GM19240 (cell line): ENCODE measurements at regions not wholly inside any gene's neighbourhood (a gene's known extent, or its start where the extent isn't known, plus 50 kb on each side); places are given as distances from the start of the nearest gene placed in this dataset.

Source experiments
- DNase-seq: peaks from one replicate; pipeline ENCODE4 v3.0.0; 2011; ENCODE audit warnings: low spot score; ENCODE audit not compliant: insufficient read length

- no peak for DNase-seq
Observed at GRCh38 chr19:30670562-30671366, 298.6 kb downstream of the ZNF536 start.

DNA sequence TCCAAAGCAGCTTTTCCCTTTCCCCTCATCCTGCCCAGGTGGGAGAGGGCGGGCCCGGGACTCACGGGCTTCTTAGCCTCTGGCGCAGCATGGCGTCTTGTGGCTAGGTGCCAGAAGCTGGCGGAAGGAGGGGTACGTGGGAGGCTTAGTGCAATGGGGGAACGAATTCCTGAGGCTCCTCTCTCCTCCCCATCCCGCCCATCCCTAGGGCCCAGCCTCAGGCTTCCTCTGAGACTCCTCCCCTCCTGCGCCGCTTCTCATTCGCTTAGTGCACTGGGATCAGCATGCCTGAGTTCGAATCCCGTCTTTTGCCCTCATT is 297.8 kb downstream of the ZNF536 start:
- no peak for DNase-seq

DNA sequence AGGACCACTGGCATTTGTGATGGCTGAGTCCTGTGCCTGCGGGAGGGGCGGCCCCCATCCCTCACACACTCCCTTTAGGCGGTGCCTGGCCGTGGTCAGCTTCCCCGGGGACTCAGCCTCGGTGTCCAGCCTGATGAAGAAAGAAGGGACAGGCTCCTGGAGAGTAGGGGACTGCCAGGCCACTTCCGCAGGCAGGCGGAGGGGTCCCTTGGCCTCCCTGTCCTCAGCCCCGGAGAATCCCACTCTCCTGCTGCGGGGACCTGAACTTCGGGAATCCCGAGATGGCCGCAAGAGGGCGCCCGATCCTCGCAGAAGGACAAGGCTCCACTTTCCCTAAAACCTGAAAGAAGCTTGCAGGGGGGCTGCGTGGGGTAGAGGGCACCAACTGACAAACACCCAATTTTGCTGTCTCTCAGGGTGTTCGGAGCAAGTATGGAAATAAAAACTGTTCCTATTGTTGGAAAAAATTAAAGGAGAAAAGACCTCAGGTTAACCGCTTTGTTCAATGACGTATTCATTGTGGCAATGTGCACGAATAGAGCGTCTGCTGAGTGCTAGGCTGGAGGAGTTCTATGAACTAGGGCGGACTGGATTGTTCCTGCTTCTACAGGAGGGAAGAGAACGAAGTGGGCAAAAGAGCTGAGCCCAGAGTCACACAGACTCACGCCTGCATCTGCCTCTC is 297.3 kb downstream of the ZNF536 start:
- DNase-seq: no peak

- DNase-seq: no peak
Observed at GRCh38 chr19:30668521-30669155, 296.5 kb downstream of the ZNF536 start.

GRCh38 chr19:30667746-30668145 is 295.6 kb downstream of the ZNF536 start:
- DNase-seq: no peak

GRCh38 chr19:30667227-30667626 is 295.0 kb downstream of the ZNF536 start:
- no peak for DNase-seq

DNA sequence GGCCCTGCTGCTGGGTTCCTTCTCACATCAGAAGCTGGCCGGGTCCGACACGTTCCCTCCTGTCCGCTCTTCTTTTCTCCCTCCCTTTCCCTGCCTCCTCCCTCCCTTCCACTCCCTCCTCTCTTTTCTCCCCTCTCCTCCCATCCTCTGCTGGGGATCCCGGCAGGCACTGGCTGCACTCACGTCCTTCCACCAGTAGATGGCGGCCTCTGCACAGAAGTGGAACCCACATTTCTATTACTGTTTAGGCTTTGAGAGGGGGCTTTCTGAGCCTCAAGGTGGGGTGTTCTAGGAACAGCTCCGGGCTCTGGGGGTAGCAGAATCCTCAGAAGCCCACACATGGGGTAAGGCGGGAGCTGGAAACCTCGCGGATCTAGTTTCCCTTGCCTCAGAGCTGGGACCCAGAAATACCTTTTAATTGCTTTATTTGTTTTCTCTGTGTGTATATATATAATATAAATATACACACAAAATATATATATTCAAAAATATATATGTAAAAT is 294.2 kb downstream of the ZNF536 start:
- DNase-seq: no peak

DNA sequence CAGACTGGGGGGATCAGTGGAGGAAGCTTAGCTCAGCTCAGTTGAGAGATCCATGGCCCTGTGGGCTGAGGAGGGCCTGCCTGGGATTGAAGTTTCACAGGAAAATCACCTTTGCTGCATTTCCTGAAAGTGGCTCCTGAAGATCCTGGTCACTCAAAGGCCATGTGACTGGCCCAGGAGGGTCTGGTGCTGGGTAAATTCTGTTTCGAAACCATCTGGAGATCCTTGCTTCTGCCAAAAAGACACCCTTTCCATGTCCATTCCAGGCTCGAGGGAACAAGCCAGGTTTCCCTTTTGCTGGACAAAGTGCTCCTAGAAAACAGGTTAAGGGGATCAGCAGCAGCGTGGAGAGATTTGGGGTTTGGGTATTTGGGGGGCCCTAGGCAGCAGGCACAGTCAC is 293.3 kb downstream of the ZNF536 start:
- DNase-seq: no peak

DNA sequence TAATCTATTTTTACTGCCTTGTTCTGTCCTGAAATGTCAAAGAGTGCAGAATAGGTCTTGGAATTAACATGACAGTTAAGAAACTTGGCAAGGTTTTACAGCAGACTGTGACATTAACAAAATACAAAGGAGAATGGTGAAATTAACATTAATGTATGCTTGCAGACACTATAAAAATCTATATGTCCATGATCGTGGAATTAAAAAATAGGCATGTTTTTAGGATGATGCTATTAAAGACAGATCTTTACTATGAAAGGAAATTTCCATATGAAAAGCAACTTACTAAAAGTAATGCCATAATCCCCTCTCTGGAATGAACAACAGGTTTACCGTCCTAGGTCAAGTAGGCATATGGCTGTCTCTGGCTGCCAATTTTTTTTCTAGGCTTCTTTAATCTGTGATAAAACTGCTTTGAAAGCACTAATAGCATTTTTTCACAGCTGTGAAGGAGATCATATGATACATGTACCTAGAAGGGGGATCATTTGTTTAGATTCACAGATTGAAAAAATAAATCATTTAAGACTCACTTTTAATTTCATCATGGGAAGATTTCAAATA is 291.5 kb downstream of the ZNF536 start:
- DNase-seq: no peak

DNA sequence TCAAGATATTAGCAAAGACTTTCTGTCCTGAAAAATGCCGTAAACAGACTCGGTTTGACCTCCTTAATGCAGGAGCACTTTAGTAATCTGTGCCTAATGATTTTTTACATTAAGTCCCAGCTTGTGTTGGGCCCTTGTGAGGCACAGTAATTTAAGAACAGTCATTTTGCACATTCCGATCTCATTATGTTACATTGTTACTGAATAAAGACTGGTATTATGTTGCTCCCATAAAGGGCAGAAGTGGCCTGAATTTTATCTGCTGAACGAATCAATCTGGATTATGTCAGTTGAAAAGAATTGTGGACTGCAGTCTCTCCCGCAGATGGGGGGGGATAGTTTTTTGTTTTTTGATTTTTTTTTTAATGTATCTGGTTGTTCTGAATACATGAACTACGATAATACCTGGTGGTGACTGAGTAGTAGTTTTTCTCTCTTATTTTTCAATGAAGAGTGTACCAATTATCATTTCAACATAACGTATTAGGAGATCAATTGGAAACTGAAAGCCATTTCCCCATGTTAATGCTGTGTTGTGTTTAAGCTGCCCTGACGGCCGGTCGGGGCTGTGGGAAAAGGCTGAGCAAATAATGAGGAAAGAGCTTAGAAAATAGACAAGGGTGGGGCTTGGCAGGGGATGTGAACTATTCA is 290.2 kb downstream of the ZNF536 start:
- no peak for DNase-seq

- no peak for DNase-seq
Observed at GRCh38 chr19:30659638-30660037, 287.5 kb downstream of the ZNF536 start.

DNA sequence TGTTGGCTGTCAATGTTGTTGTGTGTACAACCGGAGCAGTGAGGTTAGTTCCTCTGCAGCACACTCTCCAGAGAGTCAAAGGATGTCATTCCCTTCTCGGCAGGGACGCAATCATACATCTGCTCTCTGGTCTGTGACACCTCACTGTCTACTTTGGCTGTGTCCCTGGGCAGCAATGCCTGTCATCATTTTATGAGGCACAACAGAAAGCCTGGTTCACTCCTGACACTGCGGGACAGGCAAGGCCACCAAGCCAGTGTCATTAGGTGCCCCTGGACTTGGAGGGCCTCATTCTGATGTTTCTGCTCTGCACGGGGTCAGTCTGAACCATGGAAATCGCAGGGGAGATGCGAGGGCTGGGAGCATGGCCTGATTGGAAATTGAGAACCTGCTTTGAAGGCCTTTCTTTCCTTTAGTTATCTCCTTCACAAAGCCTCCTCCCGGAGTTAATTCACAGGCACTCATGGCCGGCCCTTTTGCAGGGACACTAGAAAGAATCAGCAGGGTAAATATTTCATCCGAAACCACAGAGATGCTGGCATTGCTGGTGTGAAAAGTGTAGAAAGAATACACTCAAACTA is 284.4 kb downstream of the ZNF536 start:
- DNase-seq: no peak

GRCh38 chr19:30653646-30654386 is 281.6 kb downstream of the ZNF536 start:
- no peak for DNase-seq

DNA sequence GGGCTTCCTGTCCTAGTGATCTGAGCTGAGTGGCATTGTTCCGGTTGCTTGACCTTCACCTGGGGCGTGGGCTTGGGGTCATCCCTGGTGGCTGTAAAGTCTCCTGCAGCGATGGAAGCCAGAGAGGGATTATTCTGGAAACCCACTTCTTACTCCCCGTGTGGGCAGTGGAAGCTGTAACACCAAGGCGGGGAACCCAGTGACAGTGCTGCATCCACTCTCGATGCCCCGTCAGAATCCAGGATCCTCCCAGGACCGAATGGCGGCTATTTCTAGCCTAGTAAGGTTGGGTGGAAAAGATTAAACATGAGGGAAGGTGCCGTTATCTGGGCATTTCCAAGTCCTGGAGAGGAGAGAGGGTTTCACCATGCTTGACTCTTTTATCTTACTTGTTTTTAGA is 280.6 kb downstream of the ZNF536 start:
- DNase-seq: no peak

- DNase-seq: no peak
Observed at GRCh38 chr19:30651691-30652090, 279.5 kb downstream of the ZNF536 start.

- DNase-seq: no peak
Observed at GRCh38 chr19:30651066-30651465, 278.9 kb downstream of the ZNF536 start.

DNA sequence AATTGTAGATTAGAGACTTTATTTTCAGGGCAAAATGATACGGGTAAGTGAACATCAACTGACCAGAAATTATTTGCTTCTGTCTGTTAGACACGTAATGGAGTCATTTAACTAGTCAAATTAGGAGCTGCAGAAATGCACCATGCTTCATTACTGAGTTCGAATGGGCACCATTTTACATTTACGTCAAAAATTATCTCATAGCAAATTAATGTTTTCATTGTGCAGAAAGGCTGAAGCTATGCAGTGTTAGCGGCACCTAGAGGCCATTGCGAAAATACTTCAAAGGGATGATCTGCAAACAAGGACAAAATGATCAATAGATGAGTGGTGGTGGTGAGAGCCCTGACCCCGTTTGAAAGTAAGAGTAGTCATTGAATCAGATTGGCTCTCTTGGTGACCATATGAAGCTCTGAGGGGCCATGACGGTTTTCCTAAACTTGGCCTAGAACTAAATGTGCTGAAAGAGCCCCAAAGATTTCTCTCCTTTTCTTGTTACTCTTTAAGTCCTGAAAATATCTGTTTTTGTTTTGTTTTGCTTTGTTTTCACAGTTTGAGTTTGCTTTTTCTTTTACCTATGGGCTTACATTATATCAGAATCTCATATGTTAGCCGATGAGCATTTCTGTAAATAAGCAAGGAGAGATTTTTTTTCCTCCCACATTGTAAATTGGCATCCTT is 277.9 kb downstream of the ZNF536 start:
- no peak for DNase-seq

DNA sequence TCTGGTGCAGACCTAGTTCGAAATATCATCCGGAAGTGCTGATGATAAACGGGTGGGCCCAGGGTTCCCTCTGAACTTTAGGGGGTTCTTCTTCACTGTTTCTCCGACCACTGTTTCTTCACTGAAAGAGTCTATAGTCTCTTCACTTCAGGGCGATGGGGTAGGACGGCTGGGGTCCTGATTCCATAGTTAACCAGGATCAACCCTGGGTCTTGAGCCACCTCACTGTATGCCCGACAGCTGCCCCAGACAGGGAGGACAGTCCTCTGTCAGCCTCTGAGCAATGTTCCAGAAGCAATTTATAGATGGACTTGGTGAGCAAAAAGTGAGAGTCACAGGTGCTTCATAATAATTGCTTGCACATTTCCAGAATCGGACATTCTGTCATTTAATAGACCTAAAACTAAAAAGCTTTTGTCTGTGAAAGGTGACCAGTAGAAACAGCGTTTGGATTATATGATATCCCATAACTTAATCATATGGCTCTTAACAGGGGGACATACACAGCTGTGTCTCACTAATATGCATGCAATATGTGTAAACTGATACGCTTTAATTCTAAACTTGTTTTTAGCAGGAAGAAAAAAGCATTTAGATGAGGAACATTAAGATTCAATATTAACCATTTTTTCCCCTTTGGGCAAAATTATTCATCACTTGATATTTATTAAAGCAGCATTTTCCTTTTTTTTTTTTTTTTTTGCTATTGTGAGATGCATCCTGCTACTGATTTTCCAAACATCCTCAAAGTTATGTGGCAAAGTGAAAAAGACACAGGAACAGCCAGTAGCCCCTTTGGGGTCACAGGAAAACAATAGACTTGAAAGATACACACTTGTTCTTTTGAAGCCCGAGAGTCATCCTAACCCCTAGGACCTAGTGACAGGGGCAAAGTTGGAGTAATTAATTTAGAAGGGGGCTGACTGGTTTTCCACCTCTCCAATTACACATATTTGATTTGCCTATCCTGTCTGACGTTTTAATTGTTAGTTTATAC is 277.0 kb downstream of the ZNF536 start:
- DNase-seq: no peak
